H1 (cell line): ENCODE measurements at regions not wholly inside any gene's neighbourhood (a gene's known extent, or its start where the extent isn't known, plus 50 kb on each side); places are given as distances from the start of the nearest gene placed in this dataset.

Source experiments
- POLR2AphosphoS5 ChIP-seq: IDR thresholded peaks from 2 replicates; pipeline ENCODE4 v1.6.1; 2011; ENCODE audit warnings: low read depth, low read length
- TF ChIP-seq, protein P1 (sequence below): fragments of 300-600 bp; sonication (generic); IDR thresholded peaks from 2 replicates; pipeline ENCODE4 v1.7.1; 2012; ENCODE audit warnings: low read length, moderate library complexity, mild to moderate bottlenecking, inconsistent platforms; ENCODE audit not compliant: insufficient replicate concordance

DNA sequence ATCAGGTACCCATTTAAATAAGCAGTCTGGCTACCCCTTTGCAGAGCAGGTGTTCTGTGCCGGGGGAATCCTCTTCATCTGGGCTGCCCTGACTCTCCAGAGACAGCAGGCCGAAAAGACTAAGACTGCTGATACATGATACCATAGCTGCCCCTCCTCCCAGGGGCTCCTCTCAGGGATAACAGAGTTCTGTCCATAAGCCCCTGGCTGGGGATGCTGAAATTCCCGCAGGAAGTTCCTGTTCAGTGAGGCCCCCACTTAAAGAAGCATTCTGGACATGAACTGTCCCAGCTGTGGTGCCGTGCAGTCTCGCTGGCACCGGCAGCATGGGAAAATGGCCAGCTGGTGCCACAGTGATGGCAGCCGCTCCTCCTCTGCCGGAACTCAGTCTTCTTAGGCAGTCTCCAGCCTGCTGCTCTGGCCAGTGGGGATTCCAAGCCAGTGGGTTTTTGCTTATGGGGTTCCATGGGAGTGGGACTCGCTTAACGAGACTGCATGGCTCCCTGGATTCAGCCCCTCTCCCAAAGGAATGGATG is 1026.2 kb downstream of the NAALADL2 start (continued):
- TF ChIP-seq, protein P1, sequence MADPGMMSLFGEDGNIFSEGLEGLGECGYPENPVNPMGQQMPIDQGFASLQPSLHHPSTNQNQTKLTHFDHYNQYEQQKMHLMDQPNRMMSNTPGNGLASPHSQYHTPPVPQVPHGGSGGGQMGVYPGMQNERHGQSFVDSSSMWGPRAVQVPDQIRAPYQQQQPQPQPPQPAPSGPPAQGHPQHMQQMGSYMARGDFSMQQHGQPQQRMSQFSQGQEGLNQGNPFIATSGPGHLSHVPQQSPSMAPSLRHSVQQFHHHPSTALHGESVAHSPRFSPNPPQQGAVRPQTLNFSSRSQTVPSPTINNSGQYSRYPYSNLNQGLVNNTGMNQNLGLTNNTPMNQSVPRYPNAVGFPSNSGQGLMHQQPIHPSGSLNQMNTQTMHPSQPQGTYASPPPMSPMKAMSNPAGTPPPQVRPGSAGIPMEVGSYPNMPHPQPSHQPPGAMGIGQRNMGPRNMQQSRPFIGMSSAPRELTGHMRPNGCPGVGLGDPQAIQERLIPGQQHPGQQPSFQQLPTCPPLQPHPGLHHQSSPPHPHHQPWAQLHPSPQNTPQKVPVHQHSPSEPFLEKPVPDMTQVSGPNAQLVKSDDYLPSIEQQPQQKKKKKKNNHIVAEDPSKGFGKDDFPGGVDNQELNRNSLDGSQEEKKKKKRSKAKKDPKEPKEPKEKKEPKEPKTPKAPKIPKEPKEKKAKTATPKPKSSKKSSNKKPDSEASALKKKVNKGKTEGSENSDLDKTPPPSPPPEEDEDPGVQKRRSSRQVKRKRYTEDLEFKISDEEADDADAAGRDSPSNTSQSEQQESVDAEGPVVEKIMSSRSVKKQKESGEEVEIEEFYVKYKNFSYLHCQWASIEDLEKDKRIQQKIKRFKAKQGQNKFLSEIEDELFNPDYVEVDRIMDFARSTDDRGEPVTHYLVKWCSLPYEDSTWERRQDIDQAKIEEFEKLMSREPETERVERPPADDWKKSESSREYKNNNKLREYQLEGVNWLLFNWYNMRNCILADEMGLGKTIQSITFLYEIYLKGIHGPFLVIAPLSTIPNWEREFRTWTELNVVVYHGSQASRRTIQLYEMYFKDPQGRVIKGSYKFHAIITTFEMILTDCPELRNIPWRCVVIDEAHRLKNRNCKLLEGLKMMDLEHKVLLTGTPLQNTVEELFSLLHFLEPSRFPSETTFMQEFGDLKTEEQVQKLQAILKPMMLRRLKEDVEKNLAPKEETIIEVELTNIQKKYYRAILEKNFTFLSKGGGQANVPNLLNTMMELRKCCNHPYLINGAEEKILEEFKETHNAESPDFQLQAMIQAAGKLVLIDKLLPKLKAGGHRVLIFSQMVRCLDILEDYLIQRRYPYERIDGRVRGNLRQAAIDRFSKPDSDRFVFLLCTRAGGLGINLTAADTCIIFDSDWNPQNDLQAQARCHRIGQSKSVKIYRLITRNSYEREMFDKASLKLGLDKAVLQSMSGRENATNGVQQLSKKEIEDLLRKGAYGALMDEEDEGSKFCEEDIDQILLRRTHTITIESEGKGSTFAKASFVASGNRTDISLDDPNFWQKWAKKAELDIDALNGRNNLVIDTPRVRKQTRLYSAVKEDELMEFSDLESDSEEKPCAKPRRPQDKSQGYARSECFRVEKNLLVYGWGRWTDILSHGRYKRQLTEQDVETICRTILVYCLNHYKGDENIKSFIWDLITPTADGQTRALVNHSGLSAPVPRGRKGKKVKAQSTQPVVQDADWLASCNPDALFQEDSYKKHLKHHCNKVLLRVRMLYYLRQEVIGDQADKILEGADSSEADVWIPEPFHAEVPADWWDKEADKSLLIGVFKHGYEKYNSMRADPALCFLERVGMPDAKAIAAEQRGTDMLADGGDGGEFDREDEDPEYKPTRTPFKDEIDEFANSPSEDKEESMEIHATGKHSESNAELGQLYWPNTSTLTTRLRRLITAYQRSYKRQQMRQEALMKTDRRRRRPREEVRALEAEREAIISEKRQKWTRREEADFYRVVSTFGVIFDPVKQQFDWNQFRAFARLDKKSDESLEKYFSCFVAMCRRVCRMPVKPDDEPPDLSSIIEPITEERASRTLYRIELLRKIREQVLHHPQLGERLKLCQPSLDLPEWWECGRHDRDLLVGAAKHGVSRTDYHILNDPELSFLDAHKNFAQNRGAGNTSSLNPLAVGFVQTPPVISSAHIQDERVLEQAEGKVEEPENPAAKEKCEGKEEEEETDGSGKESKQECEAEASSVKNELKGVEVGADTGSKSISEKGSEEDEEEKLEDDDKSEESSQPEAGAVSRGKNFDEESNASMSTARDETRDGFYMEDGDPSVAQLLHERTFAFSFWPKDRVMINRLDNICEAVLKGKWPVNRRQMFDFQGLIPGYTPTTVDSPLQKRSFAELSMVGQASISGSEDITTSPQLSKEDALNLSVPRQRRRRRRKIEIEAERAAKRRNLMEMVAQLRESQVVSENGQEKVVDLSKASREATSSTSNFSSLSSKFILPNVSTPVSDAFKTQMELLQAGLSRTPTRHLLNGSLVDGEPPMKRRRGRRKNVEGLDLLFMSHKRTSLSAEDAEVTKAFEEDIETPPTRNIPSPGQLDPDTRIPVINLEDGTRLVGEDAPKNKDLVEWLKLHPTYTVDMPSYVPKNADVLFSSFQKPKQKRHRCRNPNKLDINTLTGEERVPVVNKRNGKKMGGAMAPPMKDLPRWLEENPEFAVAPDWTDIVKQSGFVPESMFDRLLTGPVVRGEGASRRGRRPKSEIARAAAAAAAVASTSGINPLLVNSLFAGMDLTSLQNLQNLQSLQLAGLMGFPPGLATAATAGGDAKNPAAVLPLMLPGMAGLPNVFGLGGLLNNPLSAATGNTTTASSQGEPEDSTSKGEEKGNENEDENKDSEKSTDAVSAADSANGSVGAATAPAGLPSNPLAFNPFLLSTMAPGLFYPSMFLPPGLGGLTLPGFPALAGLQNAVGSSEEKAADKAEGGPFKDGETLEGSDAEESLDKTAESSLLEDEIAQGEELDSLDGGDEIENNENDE: no peak
- TF ChIP-seq POLR2AphosphoS5: no peak
